ENCODE measurements at regions not wholly inside any gene's neighbourhood (a gene's known extent, or its start where the extent isn't known, plus 50 kb on each side); places are given as distances from the start of the nearest gene placed in this dataset.

GRCh38 chr10:106327747-106328146 lies 836.8 kb downstream of the SORCS1 start:
- no TSS peak for BruUV-seq (replicated peaks)
- Histone ChIP-seq H2AFZ (ENCODE audit: low read length) (no peak overlapping the region), H3K9me3 (ENCODE audit: low read length) (no peaks in the 10 kb centered on the region), H3K4me1 (ENCODE audit: insufficient read depth, low read length, poor library complexity, severe bottlenecking) (no peaks in the 10 kb centered on the region), H3K9me2 (ENCODE audit: insufficient read depth, low read length) (no peaks in the 10 kb centered on the region), H3K36me3 (ENCODE audit: insufficient read depth, low read length) (no peaks in the 10 kb centered on the region), H3K27ac (ENCODE audit: low read depth, low read length, poor library complexity, severe bottlenecking) (no peak overlapping the region), H3K4me3 (ENCODE audit: low read depth, low read length, poor library complexity, severe bottlenecking) (no peak overlapping the region), H4K20me1 (ENCODE audit: insufficient read depth, low read length) (no peaks in the 10 kb centered on the region), H3K4me2 (ENCODE audit: low read length) (no peak overlapping the region), H3K79me2 (ENCODE audit: insufficient read depth, low read depth, low read length) (no peaks in the 10 kb centered on the region)
- TF ChIP-seq EZH2phosphoT487 (IDR thresholded peaks at IDR 0.05; ENCODE audit: borderline replicate concordance, low read depth, low read length) (no peak), CTCF (conservative IDR thresholded peaks at IDR 0.05; ENCODE audit: low read length) (no peak)
- ChIA-PET CTCF (ENCODE audit: unreplicated experiment) (no interaction called here), POLR2A (no interaction called here)
- intact Hi-C loops (cut with micrococcal nuclease; ENCODE audit: unreplicated experiment), result no loop called here
- DNase-seq (ENCODE audit: low spot score), result no peak

GRCh38 chr10:106320876-106321275 lies 843.6 kb downstream of the SORCS1 start:
- TF ChIP-seq CTCF (conservative IDR thresholded peaks at IDR 0.05; ENCODE audit: low read length), result no peak
- TF ChIP-seq EZH2phosphoT487 (IDR thresholded peaks at IDR 0.05; ENCODE audit: borderline replicate concordance, low read depth, low read length), result no peak
- DNase-seq (ENCODE audit: low spot score), result no peak
- CTCF ChIA-PET (ENCODE audit: unreplicated experiment), result no interaction called here
- no peaks in the 10 kb centered on the region for H4K20me1 ChIP-seq (ENCODE audit: insufficient read depth, low read length)
- no peaks in the 10 kb centered on the region for H3K9me2 ChIP-seq (ENCODE audit: insufficient read depth, low read length)
- no peaks in the 10 kb centered on the region for H3K4me1 ChIP-seq (ENCODE audit: insufficient read depth, low read length, poor library complexity, severe bottlenecking)
- no peaks in the 10 kb centered on the region for H3K36me3 ChIP-seq (ENCODE audit: insufficient read depth, low read length)
- no peak overlapping the region for H3K4me2 ChIP-seq (ENCODE audit: low read length)
- intact Hi-C loops (cut with micrococcal nuclease; ENCODE audit: unreplicated experiment), result no loop called here
- no peak overlapping the region for H3K4me3 ChIP-seq (ENCODE audit: low read depth, low read length, poor library complexity, severe bottlenecking)
- POLR2A ChIA-PET, result no interaction called here
- H3K79me2 ChIP-seq (ENCODE audit: insufficient read depth, low read depth, low read length), result no peaks in the 10 kb centered on the region
- no peak overlapping the region for H2AFZ ChIP-seq (ENCODE audit: low read length)
- H3K27ac ChIP-seq (ENCODE audit: low read depth, low read length, poor library complexity, severe bottlenecking), result no peak overlapping the region
- H3K9me3 ChIP-seq (ENCODE audit: low read length), result no peaks in the 10 kb centered on the region
- BruUV-seq (replicated peaks), result no TSS peak

- no peaks in the 10 kb centered on the region for H4K20me1 ChIP-seq (ENCODE audit: insufficient read depth, low read length)
- intact Hi-C loops (cut with micrococcal nuclease; ENCODE audit: unreplicated experiment), result no loop called here
- no peaks in the 10 kb centered on the region for H3K9me2 ChIP-seq (ENCODE audit: insufficient read depth, low read length)
- BruUV-seq (replicated peaks), result no TSS peak
- no peaks in the 10 kb centered on the region for H3K36me3 ChIP-seq (ENCODE audit: insufficient read depth, low read length)
- no peaks in the 10 kb centered on the region for H3K4me1 ChIP-seq (ENCODE audit: insufficient read depth, low read length, poor library complexity, severe bottlenecking)
- TF ChIP-seq CTCF (conservative IDR thresholded peaks at IDR 0.05; ENCODE audit: low read length) (no peak), EZH2phosphoT487 (IDR thresholded peaks at IDR 0.05; ENCODE audit: borderline replicate concordance, low read depth, low read length) (no peak)
- POLR2A ChIA-PET, result no interaction called here
- H3K79me2 ChIP-seq (ENCODE audit: insufficient read depth, low read depth, low read length), result no peaks in the 10 kb centered on the region
- DNase-seq (ENCODE audit: low spot score), result no peak
- no peak overlapping the region for H3K27ac ChIP-seq (ENCODE audit: low read depth, low read length, poor library complexity, severe bottlenecking)
- no peaks in the 10 kb centered on the region for H3K9me3 ChIP-seq (ENCODE audit: low read length)
- H3K4me2 ChIP-seq (ENCODE audit: low read length), result no peak overlapping the region
- H3K4me3 ChIP-seq (ENCODE audit: low read depth, low read length, poor library complexity, severe bottlenecking), result no peak overlapping the region
- no peak overlapping the region for H2AFZ ChIP-seq (ENCODE audit: low read length)
- CTCF ChIA-PET (ENCODE audit: unreplicated experiment), result no interaction called here
Observed at GRCh38 chr10:106320078-106320477, 844.4 kb downstream of the SORCS1 start.
